Endothelial cell (in vitro differentiated cells): ENCODE measurements at regions not wholly inside any gene's neighbourhood (a gene's known extent, or its start where the extent isn't known, plus 50 kb on each side); places are given as distances from the start of the nearest gene placed in this dataset.

ENCODE experiments used
- DNase-seq: peaks from one replicate; pipeline ENCODE4 v3.0.0; 2021; ENCODE audit warnings: low spot score
- H3K27ac Mint-ChIP-seq: one replicate; pipeline ENCODE4 v1.8.0; 2021; ENCODE audit warnings: mixed read lengths, inconsistent platforms; ENCODE audit not compliant: unreplicated experiment
- H3K27me3 Mint-ChIP-seq: one replicate; pipeline ENCODE4 v1.8.0; 2021; ENCODE audit warnings: mild to moderate bottlenecking, moderate library complexity, mixed read lengths, inconsistent platforms; ENCODE audit not compliant: unreplicated experiment
- H3K36me3 Mint-ChIP-seq: one replicate; pipeline ENCODE4 v1.8.0; 2021; ENCODE audit warnings: mild to moderate bottlenecking, low read depth, mixed read lengths, inconsistent platforms; ENCODE audit not compliant: unreplicated experiment
- H3K4me1 Mint-ChIP-seq: one replicate; pipeline ENCODE4 v1.8.0; 2021; ENCODE audit warnings: mild to moderate bottlenecking, mixed read lengths, inconsistent platforms; ENCODE audit not compliant: unreplicated experiment
- H3K4me3 Mint-ChIP-seq: one replicate; pipeline ENCODE4 v1.8.0; 2021; ENCODE audit warnings: mild to moderate bottlenecking, mixed read lengths, inconsistent platforms; ENCODE audit not compliant: unreplicated experiment
- H3K9me3 Mint-ChIP-seq: one replicate; pipeline ENCODE4 v1.8.0; 2021; ENCODE audit warnings: mixed read lengths, inconsistent platforms; ENCODE audit not compliant: unreplicated experiment
- CTCF ChIP-seq: fragments of 200-600 bp; sonication (generic); IDR thresholded peaks from one replicate; pipeline ENCODE4 v1.5.0; 2021; ENCODE audit warnings: antibody characterized with exemption; ENCODE audit not compliant: unreplicated experiment

GRCh38 chr14:42676636-42677035 is 1070.0 kb downstream of the LRFN5 start:
- Mint-ChIP-seq H3K4me1 (no peaks in the 10 kb centered on the region), H3K4me3 (no peak overlapping the region), H3K27ac (no peak overlapping the region), H3K27me3 (no peaks in the 10 kb centered on the region), H3K9me3 (no peaks in the 10 kb centered on the region), H3K36me3 (no peaks in the 10 kb centered on the region)
- DNase-seq: no peak
- TF ChIP-seq CTCF: no peak

- Mint-ChIP-seq H3K27ac (no peak overlapping the region), H3K9me3 (no peaks in the 10 kb centered on the region), H3K4me3 (no peak overlapping the region), H3K27me3 (no peaks in the 10 kb centered on the region), H3K4me1 (no peaks in the 10 kb centered on the region), H3K36me3 (no peaks in the 10 kb centered on the region)
- no peak for DNase-seq
- no peak for TF ChIP-seq CTCF
These were observed 1067.3 kb downstream of the LRFN5 start for GRCh38 chr14:42673963-42674362.

- no peaks in the 10 kb centered on the region for H3K4me1 Mint-ChIP-seq
- no peaks in the 10 kb centered on the region for H3K36me3 Mint-ChIP-seq
- H3K4me3 Mint-ChIP-seq: no peak overlapping the region
- DNase-seq: no peak
- no peak overlapping the region for H3K27ac Mint-ChIP-seq
- TF ChIP-seq CTCF: no peak
- H3K9me3 Mint-ChIP-seq: no peaks in the 10 kb centered on the region
- H3K27me3 Mint-ChIP-seq: no peaks in the 10 kb centered on the region
These were observed 1065.0 kb downstream of the LRFN5 start for GRCh38 chr14:42671636-42672035.

DNA sequence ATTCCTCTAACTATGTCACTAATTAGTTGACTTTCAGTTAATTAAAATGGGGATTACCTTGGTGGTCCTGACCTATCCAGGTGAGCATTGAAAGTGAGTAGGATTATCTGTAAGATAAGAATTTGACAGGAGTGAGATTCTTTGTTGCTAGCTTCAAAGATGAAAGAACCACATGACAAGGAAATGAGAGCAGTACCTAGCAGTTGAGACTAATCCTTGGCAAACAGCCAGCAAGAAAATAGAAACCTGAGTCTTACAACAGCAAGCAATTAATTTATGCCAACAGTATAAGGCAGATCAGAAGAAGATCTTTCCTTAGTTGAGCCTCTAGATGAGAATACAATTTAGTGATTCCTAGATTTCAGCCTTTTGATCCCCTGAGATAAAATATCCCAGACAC is 1058.4 kb downstream of the LRFN5 start:
- Mint-ChIP-seq H3K4me1 (peaks cover 4% of the 10 kb centered on the region), H3K9me3 (no peaks in the 10 kb centered on the region), H3K4me3 (no peak overlapping the region), H3K27ac (no peak overlapping the region), H3K36me3 (no peaks in the 10 kb centered on the region), H3K27me3 (no peaks in the 10 kb centered on the region)
- no peak for DNase-seq
- TF ChIP-seq CTCF: no peak

DNA sequence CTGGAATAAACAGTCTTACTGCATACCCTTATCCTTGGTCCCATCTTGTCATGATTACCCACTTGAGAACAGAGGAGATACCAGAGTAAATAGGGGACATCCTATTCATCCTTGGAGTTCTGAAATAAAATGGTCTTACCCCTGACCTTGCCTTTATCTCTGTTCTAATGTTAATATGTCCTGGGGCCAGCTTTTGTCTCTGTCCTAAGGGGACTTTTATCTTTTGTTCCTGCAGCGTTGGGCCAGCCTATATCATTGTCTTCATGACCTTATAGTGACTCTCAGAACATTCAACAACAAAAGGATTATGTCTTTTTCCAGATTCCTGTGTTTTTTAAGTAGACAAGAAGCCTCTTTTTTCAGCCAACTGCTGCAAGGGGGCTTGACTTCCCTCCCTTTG is 1057.5 kb downstream of the LRFN5 start:
- Mint-ChIP-seq H3K36me3 (no peaks in the 10 kb centered on the region), H3K9me3 (no peaks in the 10 kb centered on the region)
- no peak for TF ChIP-seq CTCF

More for the DNA sequence above, 1057.5 kb downstream of the LRFN5 start:
- H3K4me1 Mint-ChIP-seq: peaks cover 4% of the 10 kb centered on the region
- H3K4me3 Mint-ChIP-seq: no peak overlapping the region
- no peak for DNase-seq
- no peaks in the 10 kb centered on the region for H3K27me3 Mint-ChIP-seq
- no peak overlapping the region for H3K27ac Mint-ChIP-seq
